A549 (cell line): ENCODE measurements at regions not wholly inside any gene's neighbourhood (a gene's known extent, or its start where the extent isn't known, plus 50 kb on each side); places are given as distances from the start of the nearest gene placed in this dataset.

ENCODE experiments used
- CTCF ChIP-seq: fragments of >200 bp; sonication (Bioruptor Twin); formaldehyde crosslinking; IDR thresholded peaks from 3 replicates; pipeline ENCODE4 v1.5.1; 2016
- MAX ChIP-seq: IDR thresholded peaks from 2 replicates; pipeline ENCODE4 v1.6.1; 2012
- POLR2A ChIP-seq: IDR thresholded peaks from 2 replicates; pipeline ENCODE4 v1.6.1; 2012; ENCODE audit warnings: mild to moderate bottlenecking, low read length
- POLR2AphosphoS2 ChIP-seq: conservative IDR thresholded peaks from 2 replicates; pipeline ENCODE4 v1.6.1; 2012; ENCODE audit warnings: low read length, improper control_type of control experiment, inconsistent platforms

GRCh38 chr1:70764747-70765146 lies 282.9 kb downstream of the PTGER3 start:
- TF ChIP-seq POLR2A, result no peak
- TF ChIP-seq MAX, result no peak
- TF ChIP-seq CTCF, result no peak
- no peak for TF ChIP-seq POLR2AphosphoS2
